Gastroesophageal sphincter (tissue), 4 donors: ENCODE measurements at regions not wholly inside any gene's neighbourhood (a gene's known extent, or its start where the extent isn't known, plus 50 kb on each side); places are given as distances from the start of the nearest gene placed in this dataset.

ENCODE experiments used
- ATAC-seq: fragments of 150-250 bp; one replicate; pipeline ENCODE4 v1.9.1; 2016; ENCODE audit warnings: mild to moderate bottlenecking, moderate library complexity
- H3K27ac ChIP-seq, 4 donors: fragments of 200-600 bp; sonication (generic) in 3 of 4; 1 replicate in 3 of 4; 2 replicates in 1 of 4; pipeline ENCODE4 v1.5.1; 2016 to 2019
- H3K27me3 ChIP-seq: fragments of 200-600 bp; sonication (generic); one replicate; pipeline ENCODE4 v1.5.1; 2019
- H3K36me3 ChIP-seq, 2 donors: fragments of 200-600 bp; sonication (generic); one replicate each; pipeline ENCODE4 v1.5.1; 2019; ENCODE audit warnings: control low read depth in 1 of 2
- H3K4me1 ChIP-seq, 3 donors: fragments of 200-600 bp; sonication (generic); 1 replicate in 2 of 3; 2 replicates in 1 of 3; pipeline ENCODE4 v1.5.1; 2016 to 2019; ENCODE audit warnings: control low read depth in 2 of 3
- H3K4me3 ChIP-seq, 2 donors: fragments of 200-600 bp; sonication (generic); one replicate each; pipeline ENCODE4 v1.5.1; 2019; ENCODE audit warnings: mild to moderate bottlenecking in 1 of 2, moderate library complexity in 1 of 2
- H3K9me3 ChIP-seq, 3 donors: fragments of 200-600 bp; sonication (generic); one replicate each; pipeline ENCODE4 v1.5.1; 2017 to 2019; ENCODE audit warnings: control low read depth in 2 of 3
- EP300 ChIP-seq: sonication (generic); formaldehyde crosslinking; IDR thresholded peaks from one replicate; pipeline ENCODE4 v1.6.1; 2017; ENCODE audit warnings: antibody characterized with exemption, mild to moderate bottlenecking
- POLR2A ChIP-seq, 2 donors: fragments of 450-650 bp; IDR thresholded peaks; one replicate each; pipeline ENCODE4 v1.6.1; 2017; ENCODE audit warnings: antibody characterized with exemption in 2 of 2, mild to moderate bottlenecking in 2 of 2, moderate library complexity in 1 of 2
- POLR2AphosphoS5 ChIP-seq: sonication (generic); formaldehyde crosslinking; IDR thresholded peaks from one replicate; pipeline ENCODE4 v1.6.1; 2017; ENCODE audit warnings: antibody characterized with exemption
- WGBS, 2 donors: methylation state at CpG; one replicate each; pipeline ENCODE4 v1.1.5; 2018; ENCODE audit warnings: low coverage in 1 of 2; 5-methylcytosine and 5-hydroxymethylcytosine counted together
- TF ChIP-seq, protein P1 (sequence below), 4 experiments: fragments of 200-600 bp in 2 of 4; fragments of 450-650 bp in 2 of 4; sonication (generic) in 1 of 4; IDR thresholded peaks; one replicate each; pipeline ENCODE4 v1.5.1; 2017 to 2019; ENCODE audit warnings: antibody characterized with exemption in 4 of 4, mild to moderate bottlenecking in 2 of 4, moderate library complexity in 2 of 4

DNA sequence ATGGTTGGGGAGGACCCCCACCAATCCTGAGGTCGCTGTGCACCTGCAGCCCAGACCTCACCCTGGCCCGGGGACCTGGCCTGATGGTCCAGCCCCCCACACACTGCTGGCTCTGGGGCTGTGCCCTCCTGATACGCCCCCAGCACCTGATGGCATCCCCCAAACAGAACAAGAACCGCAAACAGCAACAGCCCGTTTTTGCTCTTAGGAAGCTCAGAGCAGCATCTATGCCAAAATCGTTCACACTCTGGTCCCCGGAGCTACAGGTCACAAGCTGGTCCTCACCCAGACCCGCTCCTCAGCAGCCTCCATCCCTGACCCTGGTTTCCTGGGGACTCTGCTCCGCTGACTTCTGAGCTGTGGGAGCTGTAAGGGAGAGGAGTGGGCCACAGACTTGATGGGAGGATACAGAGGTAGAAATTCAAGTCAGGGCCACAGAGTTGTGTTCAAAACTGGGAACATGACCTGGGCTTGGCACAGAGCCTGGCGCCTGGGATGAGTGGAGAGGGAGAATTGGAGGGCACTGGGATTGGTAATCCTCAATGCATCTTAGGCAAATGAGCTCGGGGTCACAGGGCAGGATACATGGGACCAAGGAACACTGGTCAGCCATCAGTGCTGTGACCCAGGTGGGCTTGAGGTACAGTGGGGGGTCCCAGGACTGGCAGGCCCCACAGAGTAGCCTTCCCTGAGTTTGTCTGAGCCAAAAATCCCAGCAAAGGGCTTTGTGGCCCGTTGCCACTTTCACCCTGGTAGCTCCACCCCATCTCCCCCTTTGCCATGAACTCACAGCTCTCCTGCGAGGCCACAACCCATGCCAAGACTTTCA is 170.9 kb upstream of the RTL1 start:
- H3K9me3 ChIP-seq = no peaks in the 10 kb centered on the region
- H3K4me3 ChIP-seq = no peak overlapping the region
- peaks cover 0 to 11% (median 2%) of the 10 kb centered on the region in 3 donors for H3K4me1 ChIP-seq
- no peaks in the 10 kb centered on the region for H3K36me3 ChIP-seq
- H3K27ac ChIP-seq = no peak overlapping the region
- TF ChIP-seq POLR2AphosphoS5 (no peak), POLR2A (IDR thresholded peaks at IDR 0.05) (no peak), EP300 (no peak)
- TF ChIP-seq, protein P1, sequence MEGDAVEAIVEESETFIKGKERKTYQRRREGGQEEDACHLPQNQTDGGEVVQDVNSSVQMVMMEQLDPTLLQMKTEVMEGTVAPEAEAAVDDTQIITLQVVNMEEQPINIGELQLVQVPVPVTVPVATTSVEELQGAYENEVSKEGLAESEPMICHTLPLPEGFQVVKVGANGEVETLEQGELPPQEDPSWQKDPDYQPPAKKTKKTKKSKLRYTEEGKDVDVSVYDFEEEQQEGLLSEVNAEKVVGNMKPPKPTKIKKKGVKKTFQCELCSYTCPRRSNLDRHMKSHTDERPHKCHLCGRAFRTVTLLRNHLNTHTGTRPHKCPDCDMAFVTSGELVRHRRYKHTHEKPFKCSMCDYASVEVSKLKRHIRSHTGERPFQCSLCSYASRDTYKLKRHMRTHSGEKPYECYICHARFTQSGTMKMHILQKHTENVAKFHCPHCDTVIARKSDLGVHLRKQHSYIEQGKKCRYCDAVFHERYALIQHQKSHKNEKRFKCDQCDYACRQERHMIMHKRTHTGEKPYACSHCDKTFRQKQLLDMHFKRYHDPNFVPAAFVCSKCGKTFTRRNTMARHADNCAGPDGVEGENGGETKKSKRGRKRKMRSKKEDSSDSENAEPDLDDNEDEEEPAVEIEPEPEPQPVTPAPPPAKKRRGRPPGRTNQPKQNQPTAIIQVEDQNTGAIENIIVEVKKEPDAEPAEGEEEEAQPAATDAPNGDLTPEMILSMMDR (IDR thresholded peaks at IDR 0.05) = no peak
- 100% methylated on average over 2 of the region's 13 CpGs; no CpG with 5 or more reads in 1 of the 2 donors for WGBS, 2 donors
- peaks cover 83% of the 10 kb centered on the region for H3K27me3 ChIP-seq
- ATAC-seq = no peak

- no peaks in the 10 kb centered on the region for H3K36me3 ChIP-seq
- TF ChIP-seq, protein P1 (IDR thresholded peaks at IDR 0.05) = no peak
- TF ChIP-seq POLR2AphosphoS5 (no peak), EP300 (no peak), POLR2A (IDR thresholded peaks at IDR 0.05) (no peak)
- no peak overlapping the region for H3K27ac ChIP-seq
- peaks cover 0 to 11% (median 2%) of the 10 kb centered on the region in 3 donors for H3K4me1 ChIP-seq
- no peak for ATAC-seq
- H3K4me3 ChIP-seq = no peak overlapping the region
- 66 to 88% methylated on average over 3 to 7 of the region's 9 CpGs for WGBS, 2 donors
- no peaks in the 10 kb centered on the region for H3K9me3 ChIP-seq
- peaks cover 77% of the 10 kb centered on the region for H3K27me3 ChIP-seq
Observed at GRCh38 chr14:101075025-101075800, 171.7 kb upstream of the RTL1 start.

GRCh38 chr14:101075801-101076413 is 172.4 kb upstream of the RTL1 start:
- no peak for ATAC-seq
- H3K4me1 ChIP-seq = peaks cover 0 to 11% (median 2%) of the 10 kb centered on the region in 3 donors
- H3K9me3 ChIP-seq = no peaks in the 10 kb centered on the region
- no peak overlapping the region for H3K4me3 ChIP-seq
- no peak overlapping the region for H3K27ac ChIP-seq
- no peaks in the 10 kb centered on the region for H3K36me3 ChIP-seq
- 60% methylated on average over 4 of the region's 15 CpGs; no CpG with 5 or more reads in 1 of the 2 donors for WGBS, 2 donors
- H3K27me3 ChIP-seq = peaks cover 75% of the 10 kb centered on the region
- TF ChIP-seq EP300 = no peak
- TF ChIP-seq, protein P1 (IDR thresholded peaks at IDR 0.05) = no peak
- no peak for TF ChIP-seq POLR2A (IDR thresholded peaks at IDR 0.05)
- no peak for TF ChIP-seq POLR2AphosphoS5

- ATAC-seq = no peak
- 72% methylated on average over 20 of the region's 29 CpGs; no CpG with 5 or more reads in 1 of the 2 donors for WGBS, 2 donors
- no peaks in the 10 kb centered on the region for H3K36me3 ChIP-seq
- peaks cover 0 to 11% (median 2%) of the 10 kb centered on the region in 3 donors for H3K4me1 ChIP-seq
- no peaks in the 10 kb centered on the region for H3K9me3 ChIP-seq
- TF ChIP-seq POLR2A (IDR thresholded peaks at IDR 0.05) (no peak), POLR2AphosphoS5 (no peak), EP300 (no peak)
- TF ChIP-seq, protein P1 (IDR thresholded peaks at IDR 0.05) = no peak
- no peak overlapping the region for H3K27ac ChIP-seq
- peaks cover 69% of the 10 kb centered on the region for H3K27me3 ChIP-seq
- H3K4me3 ChIP-seq = no peak overlapping the region
Observed at GRCh38 chr14:101076451-101077198, 173.1 kb upstream of the RTL1 start.
